ENCODE measurements at regions not wholly inside any gene's neighbourhood (a gene's known extent, or its start where the extent isn't known, plus 50 kb on each side); places are given as distances from the start of the nearest gene placed in this dataset.

- TF ChIP-seq CTCF (IDR thresholded peaks at IDR 0.05) = no peak
Measured at GRCh38 chr3:75262661-75263060, 401.5 kb upstream of the FRG2C start.

DNA sequence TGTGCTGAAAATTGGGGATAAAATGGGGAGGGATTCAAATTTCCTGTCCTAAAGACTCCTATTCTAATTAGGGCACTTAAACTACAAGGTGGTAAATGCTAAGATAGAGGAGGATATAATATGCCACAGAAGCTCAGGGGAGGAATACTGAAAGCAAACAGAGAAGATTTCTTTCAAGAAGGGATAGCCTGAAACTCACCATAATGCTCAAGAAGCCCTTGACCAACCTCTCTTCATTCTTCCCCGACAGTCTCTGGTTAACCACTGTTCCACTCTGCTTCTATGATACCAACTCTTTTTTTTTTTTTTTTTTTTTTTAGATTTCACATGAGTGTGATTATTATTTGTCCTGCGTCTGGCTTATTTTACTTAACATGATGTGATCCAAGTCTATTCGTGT is 398.2 kb upstream of the FRG2C start:
- TF ChIP-seq CTCF (IDR thresholded peaks at IDR 0.05) = no peak

DNA sequence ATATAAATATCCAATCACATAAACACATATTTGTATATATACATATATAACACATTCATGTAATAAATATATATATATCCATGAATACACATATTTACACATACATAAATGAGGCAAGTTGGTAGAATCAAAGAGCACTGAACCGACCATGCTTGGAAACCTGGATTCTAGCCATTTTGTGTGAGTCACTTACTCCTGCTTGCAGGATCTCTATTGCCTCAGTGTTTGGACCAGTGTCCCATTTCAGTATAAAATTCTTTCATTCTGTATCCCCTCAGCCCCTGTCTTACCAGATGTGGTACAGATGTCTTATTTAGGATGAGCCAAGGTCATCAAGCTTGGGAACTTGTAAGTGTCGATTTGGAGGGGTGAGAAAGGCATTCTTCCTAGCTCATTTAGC is 391.4 kb upstream of the FRG2C start:
- no peak for TF ChIP-seq CTCF (IDR thresholded peaks at IDR 0.05)

- TF ChIP-seq CTCF (IDR thresholded peaks at IDR 0.05) = peak; percentile 55
Measured at GRCh38 chr3:75294124-75294523, 370.0 kb upstream of the FRG2C start.

DNA sequence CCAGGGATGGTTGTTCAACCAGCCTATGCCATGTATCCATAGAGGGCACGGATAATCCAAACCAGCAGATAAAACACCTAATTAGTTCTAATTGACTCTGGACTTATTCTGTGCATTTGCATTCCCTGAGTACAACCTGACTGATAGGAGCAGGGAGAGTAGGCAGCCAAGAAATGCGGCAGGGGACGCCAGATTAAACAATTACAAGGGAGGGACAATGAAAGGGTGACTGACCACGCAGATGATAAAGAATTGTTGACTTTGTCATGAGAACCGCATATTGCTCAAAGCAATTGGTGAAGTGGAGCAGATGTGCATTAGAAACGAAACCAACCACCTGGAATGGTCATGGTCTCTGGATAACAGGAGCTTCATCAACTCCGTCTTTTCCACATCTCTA is 369.1 kb upstream of the FRG2C start:
- no peak for TF ChIP-seq CTCF (IDR thresholded peaks at IDR 0.05)

GRCh38 chr3:75296858-75297257 is 367.3 kb upstream of the FRG2C start:
- no peak for TF ChIP-seq CTCF (IDR thresholded peaks at IDR 0.05)

DNA sequence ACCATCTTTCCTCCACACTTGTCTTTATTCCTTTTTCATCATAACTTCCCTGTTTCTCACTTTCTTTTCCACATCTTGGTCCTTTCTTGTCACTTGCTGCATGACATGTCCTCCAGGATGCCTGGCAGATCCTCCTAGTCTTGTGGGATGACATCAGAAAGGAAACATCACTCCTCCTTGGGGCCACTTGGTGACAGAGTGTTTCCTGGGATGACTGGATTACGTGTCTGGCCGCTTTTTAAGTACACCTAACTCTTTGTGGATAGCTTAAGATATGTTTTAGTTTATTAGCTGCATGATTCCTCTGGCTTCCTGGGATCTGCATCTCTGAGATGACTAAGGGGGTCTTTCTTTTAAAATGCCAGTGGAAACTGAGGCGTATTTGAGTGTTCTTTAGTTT is 363.5 kb upstream of the FRG2C start:
- no peak for TF ChIP-seq CTCF (IDR thresholded peaks at IDR 0.05)

- no peak for TF ChIP-seq CTCF (IDR thresholded peaks at IDR 0.05)
Measured at GRCh38 chr3:75303741-75304140, 360.4 kb upstream of the FRG2C start.
